ENCODE measurements at regions not wholly inside any gene's neighbourhood (a gene's known extent, or its start where the extent isn't known, plus 50 kb on each side); places are given as distances from the start of the nearest gene placed in this dataset.
"Not testable (repeated sequence)": the region's sequence is repeated elsewhere in the genome, so short reads cannot be mapped to it uniquely, and the experiment has no call there.

DNA sequence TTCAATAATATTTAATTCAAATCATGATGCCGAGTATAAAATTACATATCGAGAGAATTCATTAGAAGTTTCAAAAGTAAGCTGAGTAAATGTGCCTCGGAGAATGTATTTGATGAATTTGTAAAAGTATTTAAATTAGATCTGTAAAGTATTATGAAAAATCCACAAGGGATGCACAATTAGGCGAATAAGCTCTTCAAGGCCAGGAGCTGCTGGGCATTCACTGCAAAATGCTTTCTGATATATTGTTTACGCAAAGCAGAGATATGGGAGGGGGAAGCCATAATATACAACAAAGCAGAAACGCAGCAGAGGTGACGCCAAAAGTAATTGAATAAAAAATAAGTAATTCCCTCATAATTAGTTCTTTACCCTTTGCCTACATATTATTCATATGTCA, 1121.5 kb upstream of the TENM3 start:
- DNase-seq, result no peak

DNA sequence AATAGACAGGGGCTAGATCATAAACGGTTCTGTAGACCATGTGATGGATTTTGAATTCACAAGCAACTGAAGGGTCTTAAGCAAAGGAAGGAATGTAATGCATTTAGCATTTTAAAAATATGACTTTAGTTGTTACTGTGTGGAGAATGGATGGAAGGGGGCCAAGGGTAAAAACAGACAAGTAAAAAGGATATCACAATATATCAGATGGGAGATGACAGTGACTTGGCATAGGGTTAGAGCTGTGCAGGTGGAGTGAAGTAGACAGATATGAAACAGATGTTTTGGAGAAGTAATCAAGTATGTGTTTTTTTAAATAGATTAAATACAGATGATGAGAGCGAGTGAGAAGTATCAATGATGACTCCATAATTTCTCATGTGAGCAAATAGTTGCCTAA, 1116.0 kb upstream of the TENM3 start:
- no peak for DNase-seq

DNA sequence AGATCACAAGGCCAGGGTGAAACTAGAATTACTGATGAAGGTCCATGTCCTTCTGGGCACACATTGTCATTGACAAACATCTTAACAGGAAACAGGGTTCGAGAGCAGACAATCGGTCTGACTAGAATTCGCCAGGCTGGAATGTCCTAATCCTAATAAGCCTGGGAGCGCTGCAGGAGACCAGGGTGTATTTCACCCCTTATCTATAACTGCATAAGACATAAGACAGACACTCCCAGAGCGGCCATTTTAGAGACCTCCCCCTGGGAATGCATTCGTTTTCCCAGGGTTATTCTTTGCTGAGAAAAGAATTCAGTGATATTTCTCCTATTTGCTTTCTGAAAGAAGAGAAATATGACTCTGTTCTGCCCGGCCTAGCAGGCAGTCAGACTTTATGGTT, 1112.9 kb upstream of the TENM3 start:
- DNase-seq, result not testable (repeated sequence)

- no peak for DNase-seq
These were observed 1105.9 kb upstream of the TENM3 start for GRCh38 chr4:181137351-181137750.

GRCh38 chr4:181138116-181138515, 1105.1 kb upstream of the TENM3 start:
- DNase-seq, result no peak

GRCh38 chr4:181140037-181140603, 1103.1 kb upstream of the TENM3 start:
- DNase-seq, result no peak

DNA sequence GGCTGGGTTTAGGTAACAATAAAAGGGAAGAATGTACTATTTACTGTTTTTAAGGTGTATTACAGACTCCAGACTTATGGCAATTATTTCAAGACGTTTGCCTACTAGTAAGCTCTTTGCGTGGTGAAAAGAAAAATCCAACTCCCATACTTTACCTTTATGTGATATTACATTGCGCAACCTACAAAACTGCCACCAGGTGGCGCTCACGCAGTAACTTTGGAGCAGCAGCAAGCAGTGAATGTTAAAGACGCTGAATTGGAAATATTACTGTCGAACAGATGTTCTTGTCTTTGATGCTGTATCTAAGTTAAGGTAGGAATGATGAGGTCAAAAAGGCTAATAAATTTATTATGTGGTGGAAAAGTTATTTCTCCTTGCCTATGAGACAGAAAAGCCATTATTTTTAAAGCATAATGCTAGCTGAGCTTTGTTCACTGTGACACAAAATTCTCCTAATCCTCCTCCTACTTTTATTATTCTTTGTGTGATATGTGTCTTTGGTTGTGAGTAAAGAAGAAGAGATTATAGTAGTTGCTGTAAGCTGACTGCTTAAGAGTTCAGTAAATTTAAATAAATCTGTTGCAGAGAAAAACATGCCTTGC, 1099.8 kb upstream of the TENM3 start:
- peak; percentile 60 for DNase-seq

DNA sequence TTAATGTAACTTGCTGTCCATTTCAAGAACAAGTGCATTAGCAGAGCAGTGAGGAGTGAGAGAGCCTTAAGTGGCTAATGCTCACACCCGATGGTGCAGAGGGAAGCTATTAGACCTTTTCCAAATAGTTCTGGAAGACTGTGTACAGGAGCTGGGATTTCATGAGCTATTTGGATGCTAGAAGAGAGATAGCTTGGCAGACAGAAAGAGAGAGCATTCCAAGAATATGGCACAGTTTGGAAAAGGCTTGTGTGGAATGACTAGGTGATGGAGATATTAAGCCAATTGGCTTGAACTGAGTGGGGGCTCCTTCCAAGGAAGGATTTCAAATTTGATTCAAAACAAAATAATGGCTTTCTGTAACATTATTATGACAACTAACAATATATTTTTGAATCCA, 1097.2 kb upstream of the TENM3 start:
- no peak for DNase-seq

- no peak for DNase-seq
These were observed 1095.7 kb upstream of the TENM3 start for GRCh38 chr4:181147416-181147951.

- no peak for DNase-seq
These were observed 1094.7 kb upstream of the TENM3 start for GRCh38 chr4:181148470-181148869.

DNA sequence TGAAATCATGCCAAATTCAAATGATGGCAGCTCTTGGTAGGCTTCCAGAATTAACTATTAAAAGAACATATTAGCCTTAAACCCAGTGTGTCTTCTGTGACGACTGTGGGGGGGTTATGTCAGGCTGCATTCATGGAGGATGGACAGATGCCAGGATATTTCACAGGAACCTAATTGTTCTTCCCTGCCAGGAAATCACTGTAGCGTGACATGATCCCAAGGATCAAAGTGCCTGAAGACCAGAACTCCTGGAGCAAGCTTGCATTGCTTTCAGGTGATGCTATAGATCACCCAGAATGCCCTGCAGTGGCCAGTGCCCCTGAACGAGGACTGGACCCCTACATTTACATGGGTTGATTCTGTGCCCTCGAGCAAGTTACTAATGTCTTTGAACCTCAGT, 1093.0 kb upstream of the TENM3 start:
- no peak for DNase-seq

- no peak for DNase-seq
These were observed 1091.3 kb upstream of the TENM3 start for GRCh38 chr4:181151856-181152255.

DNA sequence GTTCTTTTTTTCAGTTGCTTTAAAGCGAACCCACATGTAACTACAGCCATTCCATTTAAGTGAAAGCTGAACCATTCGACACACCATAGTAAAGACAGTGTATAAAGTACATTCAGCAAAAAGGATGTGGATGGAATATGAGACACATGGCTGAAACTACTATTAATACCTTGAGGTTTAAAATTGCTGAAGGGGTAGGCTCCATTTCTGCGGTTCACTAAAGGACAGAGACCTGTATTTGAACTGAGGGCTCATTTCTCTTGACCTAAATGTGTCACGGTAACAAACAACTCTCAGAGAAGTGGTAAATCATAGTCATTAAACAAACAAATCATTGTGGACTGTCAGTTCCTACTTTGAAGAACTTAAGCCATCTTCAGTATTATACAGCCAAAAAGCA, 1085.6 kb upstream of the TENM3 start:
- no peak for DNase-seq

DNA sequence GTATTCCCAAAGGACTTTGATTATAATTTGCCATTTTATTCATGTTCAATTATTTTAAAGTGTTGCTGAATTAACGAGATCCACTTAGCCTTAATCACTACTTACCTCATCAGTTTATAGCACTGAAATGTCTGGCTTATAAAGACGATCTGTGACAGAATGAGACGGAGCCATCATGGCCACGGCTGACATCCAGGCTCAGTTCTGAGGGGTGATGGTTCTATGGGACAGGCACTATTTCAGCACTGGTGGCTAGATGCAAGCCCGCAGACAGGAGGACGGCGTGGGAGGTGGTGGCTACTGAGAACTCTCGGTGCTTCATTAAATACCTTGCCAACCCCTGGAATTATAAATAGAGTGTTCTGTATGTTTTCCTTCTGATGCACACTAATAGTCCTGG, 1084.2 kb upstream of the TENM3 start:
- no peak for DNase-seq

GRCh38 chr4:181161669-181162068, 1081.5 kb upstream of the TENM3 start:
- DNase-seq, result no peak

DNA sequence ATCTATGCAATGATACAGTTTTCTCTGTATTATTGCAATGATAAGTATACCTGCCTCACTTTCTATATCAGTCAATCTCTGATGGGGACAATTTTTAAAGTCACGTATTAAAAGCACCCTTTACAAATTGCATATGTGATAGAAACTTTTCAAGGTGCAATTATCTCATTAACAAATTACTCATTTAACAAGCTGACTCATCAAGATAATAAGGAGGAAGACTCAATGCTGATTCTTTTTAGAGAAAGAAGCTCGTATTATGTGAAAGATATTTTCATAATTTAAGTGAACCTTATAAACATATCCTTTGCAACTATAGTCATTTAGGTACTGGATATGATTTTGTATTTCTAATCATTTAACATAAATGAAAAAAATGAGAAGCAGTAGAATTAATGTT, 1080.9 kb upstream of the TENM3 start:
- DNase-seq, result no peak

DNA sequence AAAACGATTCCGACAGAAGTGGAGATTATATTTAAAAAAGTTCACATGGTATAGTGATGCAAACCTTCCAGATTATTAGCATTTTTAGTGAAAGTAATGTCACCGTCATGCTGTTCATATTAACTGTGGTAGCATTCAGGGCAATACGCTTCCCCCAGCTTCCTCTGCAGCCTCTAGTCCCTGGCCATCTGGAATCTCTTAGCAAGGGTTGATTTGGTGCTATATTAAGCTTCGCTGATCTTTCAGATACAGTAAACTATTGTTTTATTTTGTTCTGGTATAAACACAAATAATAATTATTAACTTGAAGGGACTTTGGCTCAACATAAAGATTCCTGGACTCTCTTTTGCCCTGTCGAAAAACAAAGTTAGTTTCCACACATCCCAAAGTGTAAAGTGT, 1080.5 kb upstream of the TENM3 start:
- no peak for DNase-seq

DNA sequence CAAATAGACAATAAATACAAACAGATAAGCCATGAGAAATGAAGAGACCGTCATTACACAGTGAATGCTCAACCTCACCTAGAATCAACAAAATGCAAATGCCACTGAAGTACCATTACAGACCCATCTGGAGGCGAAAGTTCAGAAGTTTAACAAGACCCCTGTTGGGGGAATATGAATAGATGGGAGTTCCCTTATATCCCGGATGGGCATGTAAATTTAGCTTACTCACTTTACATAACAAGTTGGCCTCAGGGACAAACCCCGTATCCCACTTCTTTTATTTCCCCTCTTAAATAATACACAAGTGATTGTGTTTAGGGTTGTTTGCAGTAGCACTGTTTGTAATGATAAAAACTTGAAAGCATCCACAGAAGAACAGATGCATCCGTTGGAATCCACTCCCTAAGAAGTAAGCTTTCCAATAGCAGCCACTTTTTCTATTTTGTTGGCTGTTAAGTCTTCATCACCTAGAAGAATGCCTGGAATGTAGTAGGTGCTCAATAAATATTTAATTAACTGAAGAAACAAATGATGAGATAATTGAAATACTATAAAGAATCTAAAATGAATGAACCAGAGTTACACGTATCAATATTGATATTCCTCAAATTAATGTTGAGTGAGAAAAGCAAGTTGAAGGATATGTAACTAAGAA, 1076.3 kb upstream of the TENM3 start:
- no peak for DNase-seq

DNA sequence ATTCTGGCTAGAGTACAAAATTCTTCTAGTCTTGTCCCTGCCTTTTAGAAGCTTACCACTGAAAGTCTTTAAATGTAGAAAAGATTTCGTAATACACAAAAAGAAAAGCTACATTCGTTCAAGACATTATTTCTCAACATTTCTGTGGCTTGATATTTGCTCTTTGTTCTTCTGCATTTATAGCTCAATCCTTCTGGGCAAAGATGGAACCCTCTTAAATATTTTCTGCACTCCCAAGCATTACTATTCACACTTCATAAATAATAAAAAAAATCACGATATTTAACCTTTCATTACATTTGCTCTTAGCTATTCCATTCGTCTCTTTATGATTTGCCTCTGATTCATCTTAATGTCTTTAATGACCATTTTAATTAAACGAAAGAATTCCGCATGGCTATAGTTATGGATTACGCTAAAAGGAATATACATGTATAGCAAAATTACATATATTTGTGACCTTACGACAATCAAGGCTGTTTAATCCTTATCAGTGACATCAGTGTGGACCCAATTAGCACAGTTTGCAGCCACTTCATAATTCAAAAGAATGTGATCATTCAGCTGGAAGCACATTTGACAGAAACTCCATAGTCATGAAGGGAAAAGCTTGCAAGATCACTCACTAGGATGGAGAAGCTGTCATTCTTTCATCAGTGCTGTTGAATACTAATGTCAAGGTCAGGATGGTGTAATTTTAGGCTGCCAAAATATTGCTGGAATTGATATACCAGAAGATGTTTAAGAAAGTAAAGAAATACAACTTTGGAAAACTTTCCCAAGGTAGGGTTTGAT, 1075.0 kb upstream of the TENM3 start:
- no peak for DNase-seq

DNA sequence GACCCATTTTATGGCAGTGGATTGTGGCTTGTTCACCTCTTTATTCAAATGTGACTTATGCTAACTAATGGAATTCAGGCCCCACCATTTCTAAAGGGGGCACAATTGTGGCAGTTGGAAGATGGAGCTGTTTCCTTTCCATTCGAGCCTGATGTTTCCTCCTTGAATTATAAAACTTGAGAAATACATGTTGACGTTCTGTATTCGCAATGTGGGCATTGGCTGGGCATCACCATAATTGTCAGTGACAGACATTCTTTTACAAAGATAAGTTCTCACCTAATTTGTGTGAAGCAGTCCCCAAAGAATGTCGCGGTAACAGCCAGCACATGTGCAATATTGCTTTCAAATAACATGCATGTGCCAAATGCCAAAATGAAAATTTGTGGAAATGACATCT, 1070.2 kb upstream of the TENM3 start:
- DNase-seq, result no peak

DNA sequence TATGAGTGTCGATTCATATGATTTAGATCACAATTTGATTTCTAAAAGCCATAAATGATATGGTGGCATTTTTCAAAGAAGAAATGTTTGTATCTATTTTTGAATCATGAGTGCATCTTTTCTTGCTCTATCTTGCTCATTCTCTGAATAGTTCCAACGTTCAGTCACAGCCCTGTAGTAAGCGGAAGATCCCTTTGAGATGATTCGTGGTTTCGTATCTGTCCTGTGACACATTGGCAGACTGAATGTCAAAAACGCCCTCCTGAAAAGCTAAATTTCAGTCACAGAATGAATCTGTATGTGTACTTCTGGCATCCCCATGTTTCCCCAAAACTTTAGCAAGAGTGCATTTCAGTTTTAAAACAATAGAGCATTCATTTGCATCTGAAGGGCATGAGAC, 1066.9 kb upstream of the TENM3 start:
- DNase-seq, result no peak

DNA sequence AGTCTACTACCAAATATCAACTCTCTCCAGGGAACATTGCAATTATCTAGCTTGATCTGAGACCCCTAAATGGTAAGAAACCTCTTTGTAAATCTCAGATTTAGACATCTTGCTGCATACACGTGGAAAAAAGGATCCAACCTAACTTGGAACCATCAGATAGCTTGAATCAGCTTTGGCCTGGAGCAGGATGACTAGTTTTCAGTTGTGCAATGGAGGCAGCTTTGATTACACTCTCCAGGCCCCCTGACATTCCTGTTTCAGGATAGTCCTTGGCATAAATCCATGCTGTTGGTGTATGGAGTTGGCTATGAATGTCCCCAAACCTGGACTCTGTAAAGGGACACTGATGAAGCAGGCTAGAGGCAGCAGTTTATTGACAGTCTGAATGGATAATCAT, 1061.9 kb upstream of the TENM3 start:
- DNase-seq, result no peak

- DNase-seq, result no peak
These were observed 1053.5 kb upstream of the TENM3 start for GRCh38 chr4:181189751-181190150.

Measured in activated T-cell treated with anti-CD3 and anti-CD28 coated beads, Interleukin-2, amount 50 U/mL, for 1 hour (primary cell).